HT-29 (cell line): ENCODE measurements at regions not wholly inside any gene's neighbourhood (a gene's known extent, or its start where the extent isn't known, plus 50 kb on each side); places are given as distances from the start of the nearest gene placed in this dataset.
"Not testable (repeated sequence)": the region's sequence is repeated elsewhere in the genome, so short reads cannot be mapped to it uniquely, and the experiment has no call there.

Source experiments
- DNase-seq: peaks from one replicate; pipeline ENCODE4 v3.0.0-alpha.2; 2015; ENCODE audit warnings: low spot score

DNA sequence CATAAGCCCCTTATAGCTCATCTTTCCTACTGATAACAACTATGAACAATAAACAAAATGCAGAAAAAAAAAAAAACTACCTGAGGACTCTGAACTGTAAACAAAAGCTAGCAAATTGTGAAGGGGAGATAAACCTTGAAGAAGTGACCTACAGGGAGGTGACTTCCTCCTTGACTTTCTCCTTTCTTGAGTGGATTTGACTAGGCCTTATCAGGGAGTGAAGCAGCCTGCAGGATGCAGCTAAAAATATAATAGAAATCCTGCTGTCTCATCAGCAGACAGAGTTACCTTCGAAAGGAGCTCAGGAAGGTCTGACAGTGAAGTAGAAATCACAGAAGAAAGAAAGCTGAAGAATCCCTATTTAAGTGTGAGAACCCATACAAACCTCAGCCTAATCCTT, 322.0 kb upstream of the HTR1E start:
- no peak for DNase-seq

DNA sequence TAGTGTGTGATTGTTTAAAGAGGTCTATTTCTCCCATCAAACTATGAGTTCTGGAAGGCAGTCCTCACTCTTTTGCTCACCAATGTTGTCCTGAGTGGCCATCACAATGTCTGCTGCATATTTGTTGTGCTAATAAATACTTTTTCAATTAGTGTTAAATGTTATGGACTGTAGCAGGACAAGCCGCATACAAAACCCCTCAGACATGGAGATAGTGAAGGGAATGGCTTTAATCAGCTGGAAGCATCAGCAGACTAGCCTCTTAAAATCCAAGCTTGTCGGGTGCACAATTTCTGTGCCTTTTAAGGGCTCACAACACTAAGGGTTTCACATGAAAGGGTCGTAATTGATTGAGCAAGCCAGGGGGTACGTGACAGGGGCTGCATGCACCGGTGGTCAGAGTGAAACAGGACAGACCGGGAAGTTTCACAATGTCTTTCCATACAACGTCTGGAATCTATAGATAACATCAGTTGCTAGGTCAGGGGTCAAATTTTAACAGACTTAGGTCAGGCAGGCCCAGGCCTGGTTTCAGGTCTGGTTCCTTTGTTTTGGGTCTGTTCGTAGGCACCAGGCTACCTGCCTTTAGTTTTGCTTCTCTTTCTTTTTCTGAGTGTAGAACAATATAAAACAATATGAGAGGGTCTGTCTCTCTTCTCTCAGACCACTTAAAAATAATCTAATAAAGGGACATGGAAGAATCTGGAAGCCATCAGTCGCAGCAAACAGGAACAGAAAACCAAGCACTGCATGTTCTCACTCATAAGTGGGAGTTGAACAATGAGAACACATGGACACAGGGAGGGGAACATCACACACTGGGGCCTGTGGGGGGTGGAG, 327.6 kb upstream of the HTR1E start:
- no peak for DNase-seq

DNA sequence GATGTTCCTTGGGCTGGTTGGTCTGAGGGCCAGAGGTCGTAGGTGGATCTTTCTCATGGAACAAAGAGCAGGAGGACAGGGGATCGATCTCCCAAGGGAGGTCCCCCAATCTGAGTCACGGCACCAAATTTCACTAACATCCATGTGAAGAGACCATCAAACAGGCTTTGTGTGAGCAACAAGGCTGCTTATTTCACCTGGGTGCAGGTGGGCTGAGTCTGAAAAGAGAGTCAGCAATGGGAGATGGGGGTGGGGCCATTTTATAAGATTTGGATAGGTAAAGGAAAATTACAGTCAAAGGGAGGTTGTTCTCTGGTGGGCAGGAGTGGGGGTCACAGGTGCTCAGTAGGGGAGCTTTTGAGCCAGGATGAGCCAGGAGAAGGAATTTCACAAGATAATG, 334.0 kb upstream of the HTR1E start:
- DNase-seq = not testable (repeated sequence)

DNA sequence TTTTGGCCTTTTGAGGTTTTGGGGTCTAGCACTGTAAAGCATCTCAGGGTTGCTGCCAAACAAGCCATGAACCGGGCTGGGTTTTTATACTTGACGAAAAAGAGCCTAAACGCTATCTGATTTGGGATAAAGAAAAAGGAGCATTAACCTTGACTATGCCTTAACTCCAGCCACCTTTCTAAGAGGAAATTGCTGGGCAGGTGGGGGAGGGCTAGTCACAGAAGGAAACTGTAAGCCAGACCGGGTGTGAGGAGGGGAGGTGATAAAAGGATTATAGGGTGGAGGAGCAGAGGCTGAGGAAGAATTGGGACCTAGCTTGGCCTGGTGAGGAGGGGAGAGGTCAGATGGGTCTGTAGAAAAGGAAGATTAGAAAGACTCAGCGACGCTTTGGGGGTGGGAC, 335.2 kb upstream of the HTR1E start:
- not testable (repeated sequence) for DNase-seq

DNA sequence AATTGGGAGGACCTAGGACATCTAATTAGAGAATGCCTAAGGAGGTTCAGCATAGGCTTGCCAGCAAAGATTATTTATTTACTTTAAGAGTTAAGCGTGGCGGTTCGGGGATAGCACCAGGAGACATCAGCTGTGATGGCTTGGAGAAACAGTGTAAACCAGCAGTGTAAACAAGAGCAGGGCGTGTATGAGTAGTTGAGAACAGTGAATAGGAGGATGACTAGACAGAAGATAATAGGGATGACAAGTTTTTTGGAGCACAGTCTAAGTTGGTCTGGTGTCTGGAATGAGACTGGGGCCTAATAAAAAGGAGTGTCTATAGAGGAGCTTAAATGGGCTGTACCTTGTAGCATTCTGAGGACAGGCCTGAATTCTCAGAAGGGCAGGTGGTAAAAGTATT, 338.4 kb upstream of the HTR1E start:
- not testable (repeated sequence) for DNase-seq

DNA sequence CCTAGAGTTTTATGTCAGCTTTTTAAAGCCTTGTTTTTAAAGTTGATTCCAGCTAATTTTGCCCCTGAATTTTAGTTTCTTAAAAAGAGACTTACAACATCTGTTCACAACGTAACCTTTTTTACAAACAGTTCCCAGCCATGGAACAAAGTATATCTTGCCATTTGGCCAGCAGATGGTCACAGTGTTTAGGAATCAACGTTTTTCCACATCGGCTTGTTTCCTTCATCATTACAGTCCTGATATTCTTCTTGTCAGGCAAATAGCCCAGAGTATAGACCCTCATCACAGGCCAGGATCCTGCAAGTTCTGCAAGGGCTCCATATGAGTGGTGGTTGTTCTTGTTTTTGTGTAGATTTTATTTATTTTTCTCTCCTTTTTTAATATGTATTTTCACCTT, 341.7 kb upstream of the HTR1E start:
- no peak for DNase-seq

DNA sequence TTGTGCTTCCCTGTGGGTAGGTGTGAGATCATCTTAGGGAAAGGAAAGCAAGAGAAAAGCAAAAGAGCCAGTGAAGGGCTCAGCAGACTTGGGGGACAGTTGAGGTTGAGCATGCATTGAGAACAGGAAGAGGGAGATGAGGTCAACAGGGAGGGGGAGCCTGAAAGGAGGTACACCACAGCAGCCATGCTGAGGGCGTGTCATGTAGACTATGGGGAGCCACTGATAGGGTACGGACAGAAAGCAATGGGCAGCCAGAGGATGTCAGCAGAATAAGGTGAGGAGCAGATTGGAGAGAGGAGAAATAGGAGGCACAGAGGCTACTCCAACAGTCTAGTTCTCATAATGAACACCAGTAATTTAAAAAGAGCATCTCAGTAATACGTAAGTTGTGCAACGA, 351.1 kb upstream of the HTR1E start:
- no peak for DNase-seq

DNA sequence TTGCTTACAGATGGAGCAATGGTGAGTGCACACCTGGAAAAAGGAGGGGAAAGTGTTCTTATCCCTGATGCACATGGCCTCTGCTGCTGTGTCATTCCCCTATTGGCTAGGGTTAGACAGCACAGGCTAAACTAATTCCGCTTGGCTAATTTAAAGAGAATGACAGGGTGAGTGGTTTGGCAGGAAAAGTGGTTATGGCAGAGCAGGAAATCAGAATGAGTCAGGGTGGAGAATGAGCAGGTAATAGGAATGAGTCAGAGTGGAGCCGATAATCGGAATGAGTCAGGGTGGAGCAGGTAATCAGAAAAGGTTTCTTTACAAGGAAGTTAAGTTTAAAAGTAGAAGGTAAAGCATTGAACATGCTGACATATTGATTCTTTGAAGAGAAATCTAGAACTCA, 355.5 kb upstream of the HTR1E start:
- peak; percentile 59 for DNase-seq

DNA sequence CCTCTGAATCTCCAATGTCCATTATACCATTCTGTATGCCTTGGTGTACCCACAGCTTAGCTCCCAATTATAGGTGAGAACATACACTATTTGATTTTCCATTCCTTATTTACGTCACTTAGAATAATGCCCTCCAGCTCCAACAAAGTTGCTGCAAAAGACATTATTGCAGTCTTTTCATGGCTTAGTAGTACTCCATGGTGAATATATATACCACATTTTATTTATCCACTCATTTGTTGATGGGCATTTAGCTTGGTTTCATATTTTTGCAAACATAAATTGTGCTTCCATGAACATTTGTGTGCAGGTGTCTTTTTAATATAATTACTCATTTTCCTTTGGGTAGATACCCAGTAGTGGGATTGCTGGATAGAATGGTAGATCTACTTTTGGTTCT, 374.1 kb upstream of the HTR1E start:
- no peak for DNase-seq

DNA sequence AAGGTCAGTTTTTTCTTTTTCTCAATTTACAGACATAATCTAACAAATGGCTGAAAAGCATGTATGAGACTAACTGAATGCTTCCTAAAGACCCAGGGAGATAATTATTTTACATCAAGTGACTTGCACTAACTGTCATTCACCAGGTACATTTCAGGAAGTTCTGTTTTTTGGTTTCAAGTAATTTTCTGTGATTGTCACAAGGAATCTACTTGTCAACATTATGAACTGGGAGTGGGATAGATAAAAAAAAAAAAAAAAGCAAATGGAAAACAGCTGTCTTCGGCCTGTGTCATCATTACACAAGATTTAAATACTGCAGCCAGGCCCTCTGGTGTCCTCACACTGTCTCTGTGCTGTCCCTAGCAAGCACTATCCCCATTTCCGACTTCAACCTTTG, 379.0 kb upstream of the HTR1E start:
- DNase-seq = no peak

DNA sequence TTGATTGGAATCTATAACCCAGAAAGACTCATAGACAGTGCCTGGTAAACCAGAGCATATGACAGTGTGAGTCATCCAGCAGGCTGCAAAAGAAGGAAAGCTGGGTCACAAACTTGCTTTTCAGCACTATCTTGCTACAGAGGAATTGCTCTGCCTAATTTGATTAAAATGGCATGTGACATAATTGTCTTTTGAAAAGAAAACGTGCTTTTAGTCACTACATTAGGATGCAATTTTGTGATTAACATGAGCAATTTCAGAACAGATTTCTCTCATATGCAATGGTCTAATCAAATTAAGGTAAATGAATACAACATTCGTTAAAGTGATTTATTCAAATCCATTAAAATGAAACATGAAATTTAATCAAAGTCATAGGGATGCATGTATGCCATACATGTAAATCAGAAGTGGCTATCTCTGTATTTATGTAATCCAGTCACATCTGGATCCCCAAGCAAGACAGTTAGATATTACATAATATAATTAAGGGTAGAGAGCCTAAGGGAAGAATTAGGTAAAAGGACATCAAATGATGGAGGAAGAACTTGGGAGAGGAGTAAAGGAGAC, 400.0 kb upstream of the HTR1E start:
- DNase-seq = no peak

DNA sequence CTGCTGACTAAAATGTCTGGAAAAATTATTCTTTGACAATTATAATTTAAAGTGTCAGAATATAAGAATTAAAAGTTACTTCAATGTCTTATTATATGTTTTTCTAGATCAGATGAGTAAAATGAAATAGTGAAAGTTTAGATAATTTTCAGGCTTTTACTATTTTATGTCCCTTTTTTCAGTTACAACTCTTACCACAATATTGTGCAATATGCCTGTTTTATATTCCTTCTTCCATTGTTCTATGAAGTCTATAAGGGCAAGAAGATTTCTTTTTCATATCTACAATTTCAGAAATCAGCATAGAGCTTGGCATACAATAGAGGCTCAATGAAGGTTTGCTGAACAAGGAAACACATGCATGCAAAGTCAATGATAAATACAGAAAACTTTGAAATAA, 401.2 kb upstream of the HTR1E start:
- DNase-seq = no peak

DNA sequence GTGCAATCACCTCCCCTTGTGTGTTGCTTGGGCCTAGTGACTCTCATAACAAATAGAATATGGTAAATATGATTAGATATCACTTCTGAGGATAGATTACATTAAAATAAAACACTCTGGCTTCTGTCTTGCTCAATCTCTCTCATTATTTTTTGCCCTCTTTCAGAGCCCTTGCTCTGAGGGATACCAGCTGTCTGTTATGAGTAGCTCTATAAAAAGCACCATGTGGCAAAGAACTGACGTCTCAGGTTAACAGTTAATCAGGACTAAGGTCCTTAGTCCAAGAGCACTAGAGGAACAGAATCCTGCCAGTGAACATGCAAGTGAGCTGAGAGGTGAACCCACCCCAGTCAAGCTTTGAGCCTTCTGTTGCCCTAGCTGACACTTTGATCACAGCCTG, 402.2 kb upstream of the HTR1E start:
- no peak for DNase-seq

DNA sequence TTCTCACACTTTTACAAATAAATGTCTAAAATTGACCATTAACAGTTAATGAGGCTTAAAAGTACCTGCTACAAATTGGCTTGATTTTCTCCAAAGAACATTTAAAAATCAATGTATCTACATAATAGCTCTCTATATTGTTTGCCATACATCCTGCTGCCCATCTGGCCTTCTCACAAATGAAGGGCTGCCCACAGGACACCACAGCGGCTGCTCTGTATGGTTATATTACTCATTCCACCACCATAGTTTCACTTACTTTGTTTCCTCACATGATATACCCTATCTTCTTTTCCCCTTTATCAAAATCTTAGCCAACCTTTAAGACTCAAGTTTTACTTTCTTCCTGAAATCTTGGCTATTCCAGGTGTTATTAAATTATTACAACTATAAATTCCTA, 407.7 kb upstream of the HTR1E start:
- DNase-seq = no peak

DNA sequence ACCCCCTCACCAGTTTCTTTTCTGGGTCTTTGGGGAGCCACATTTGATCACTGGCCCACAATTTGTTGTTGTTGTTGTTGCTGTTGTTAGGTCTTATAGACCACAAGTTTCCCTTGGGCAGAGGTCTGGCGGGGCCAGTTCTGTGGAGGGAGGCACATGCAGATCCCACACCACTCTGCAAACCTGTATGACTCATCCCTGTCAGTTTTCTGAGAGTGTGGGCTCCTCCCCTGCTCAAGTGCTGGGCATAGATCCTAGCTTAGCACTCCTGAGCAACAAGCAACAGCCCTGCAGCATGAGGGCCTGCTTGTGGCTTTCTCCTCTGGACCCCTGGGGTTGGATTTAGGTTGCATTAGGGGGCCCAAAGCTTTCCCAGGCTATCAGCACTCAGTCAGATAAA, 411.1 kb upstream of the HTR1E start:
- no peak for DNase-seq

DNA sequence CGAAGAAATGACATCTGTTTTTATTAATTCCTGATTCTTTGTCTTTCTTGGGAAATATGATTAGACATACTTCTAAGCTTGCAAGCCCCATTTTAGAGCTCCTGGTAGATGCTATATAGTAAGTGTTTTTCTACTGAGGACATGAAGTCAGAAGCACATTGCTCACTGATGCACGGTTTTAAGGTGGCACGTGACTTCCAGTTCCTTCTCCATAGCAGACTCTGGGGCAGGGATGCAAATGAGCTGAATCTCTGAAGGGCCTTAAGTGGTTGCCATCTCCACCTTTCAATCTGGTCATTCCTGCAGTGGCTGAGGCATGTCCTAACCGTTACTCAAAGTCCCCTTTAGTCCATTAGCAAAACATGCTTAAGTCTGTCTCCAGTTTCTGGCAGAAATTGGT, 421.2 kb upstream of the HTR1E start:
- no peak for DNase-seq

DNA sequence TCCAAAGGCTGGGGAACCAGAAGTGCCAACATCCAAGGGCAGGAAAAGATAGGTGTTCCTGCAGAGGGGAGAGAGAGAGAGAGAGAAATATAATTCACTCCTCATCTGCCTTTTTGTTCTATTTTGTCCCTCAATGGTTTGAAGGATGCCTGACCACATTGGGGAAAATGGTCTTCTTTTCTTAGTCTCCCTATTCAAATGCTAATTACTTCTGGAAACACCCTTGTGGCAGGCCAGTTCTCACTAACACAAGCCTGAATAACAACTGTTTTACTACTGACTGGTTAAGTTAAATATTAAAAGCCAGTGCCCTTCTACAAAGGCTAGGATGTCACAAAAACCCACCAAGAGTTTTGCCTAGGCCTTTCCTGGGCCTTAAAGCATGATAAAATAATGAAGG, 425.4 kb upstream of the HTR1E start:
- no peak for DNase-seq

DNA sequence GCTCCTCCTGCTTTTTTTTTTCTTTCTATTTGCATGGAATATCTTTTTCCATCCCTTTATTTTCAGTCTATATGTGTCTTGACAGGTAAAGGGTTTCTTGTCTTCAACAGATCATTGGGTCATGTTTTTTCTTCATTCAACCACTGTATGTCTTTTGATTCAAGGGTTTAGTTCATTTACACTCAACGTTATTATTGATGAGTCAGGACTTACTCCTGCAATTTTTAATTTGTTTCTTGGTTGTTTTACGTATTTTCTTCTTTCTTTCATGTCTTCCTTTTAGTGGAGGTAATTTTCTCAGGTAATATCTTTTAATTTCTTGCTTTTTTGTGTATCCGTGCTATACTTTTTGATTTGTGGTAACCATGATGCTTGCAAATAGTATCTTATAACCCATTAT, 429.1 kb upstream of the HTR1E start:
- no peak for DNase-seq

DNA sequence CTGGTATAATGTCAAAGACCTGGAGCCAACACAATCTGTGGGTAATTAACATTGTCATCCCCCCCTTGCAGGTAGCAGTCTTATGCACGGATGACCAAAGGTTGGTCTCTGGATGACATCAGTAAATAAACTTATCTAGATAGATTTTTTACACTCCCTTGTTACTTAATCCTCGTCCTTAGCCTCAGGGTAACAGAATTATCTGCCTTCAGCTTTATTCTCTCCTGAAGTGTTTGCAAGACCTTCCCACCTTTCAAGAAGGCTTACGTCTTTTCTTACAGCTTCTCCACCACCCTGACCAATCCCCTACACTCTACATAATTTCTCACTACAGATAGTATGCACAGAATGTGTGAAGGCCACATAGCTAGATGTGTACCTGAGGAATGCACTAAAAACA, 434.8 kb upstream of the HTR1E start:
- no peak for DNase-seq

DNA sequence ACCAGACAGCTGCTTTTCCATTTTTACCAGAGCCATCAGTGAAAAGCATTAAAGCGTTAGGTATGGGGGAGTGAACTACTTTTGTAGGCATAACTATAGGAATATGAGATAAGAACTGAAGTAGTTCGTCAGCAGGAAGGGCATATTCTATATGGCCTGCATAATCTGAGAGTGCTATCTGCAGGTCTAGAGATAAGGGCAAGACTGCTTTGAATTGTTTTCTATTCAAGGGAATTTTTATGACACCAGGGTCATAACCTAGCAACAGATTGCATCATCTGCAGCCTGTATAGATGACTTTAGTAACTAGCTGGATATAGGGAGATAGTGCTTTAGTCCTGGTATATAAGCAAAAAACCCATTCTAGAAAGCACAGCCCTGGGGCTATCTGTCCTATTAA, 437.3 kb upstream of the HTR1E start:
- no peak for DNase-seq

DNA sequence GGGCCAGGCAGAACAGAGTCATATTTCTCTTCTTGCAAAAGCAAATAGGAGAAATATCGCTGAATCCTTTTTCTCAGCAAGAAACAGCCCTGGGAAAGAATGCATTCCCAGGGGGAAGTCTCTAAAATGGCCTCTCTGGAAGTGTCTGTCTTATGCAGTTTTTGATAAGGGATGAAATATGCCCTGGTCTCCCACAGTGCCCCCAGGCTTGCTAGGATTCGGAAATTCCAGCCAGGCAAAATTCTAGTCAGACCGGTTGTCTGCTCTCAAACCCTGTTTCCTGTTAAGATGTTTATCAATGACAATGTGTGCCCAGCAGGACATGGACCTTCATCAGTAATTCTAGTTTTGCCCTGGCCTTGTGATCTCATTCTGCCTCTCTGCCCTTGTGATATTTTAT, 448.3 kb upstream of the HTR1E start:
- DNase-seq = not testable (repeated sequence)

DNA sequence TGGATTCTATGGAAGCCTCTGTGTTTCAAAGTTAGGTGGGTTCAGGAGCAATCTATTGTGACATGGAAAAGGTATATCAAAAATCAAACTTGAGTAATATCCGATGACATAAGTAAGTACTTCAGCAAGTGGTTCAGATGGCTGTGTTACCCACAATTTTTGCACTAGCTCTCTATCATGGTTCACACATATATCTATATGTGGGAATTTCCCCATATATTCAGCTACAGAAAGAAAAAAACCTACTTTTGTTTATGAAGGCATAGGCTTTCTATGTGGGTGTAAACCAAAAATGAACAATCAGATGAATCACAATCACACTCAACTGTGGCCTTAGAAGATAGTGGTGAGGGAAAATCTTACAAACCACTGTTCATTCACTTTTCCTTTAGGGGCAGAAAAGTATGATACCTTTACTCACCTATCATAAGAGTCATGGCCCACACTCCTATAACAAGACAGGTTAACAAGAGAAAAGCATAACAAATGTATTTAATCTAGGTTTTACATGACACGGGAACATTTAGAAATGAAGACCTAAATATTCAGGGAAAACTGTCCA, 449.6 kb upstream of the HTR1E start:
- no peak for DNase-seq

DNA sequence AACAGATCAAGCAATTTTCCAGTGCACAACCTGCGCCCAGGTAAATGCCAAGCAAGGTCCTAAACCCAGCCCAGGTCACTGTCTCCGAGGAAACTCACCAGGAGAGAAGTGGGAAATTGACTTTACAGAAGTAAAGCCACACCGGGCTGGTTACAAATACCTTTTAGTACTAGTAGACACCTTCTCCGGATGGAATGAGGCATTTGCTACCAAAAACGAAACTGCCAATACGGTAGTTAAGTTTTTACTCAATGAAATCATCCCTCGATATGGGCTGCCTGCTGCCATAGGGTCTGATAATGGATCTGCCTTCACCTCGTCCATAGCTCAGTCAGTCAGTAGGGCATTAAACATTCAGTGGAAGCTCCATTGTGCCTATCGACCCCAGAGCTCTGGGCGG, 459.0 kb upstream of the HTR1E start:
- not testable (repeated sequence) for DNase-seq
